ENCODE measurements at regions not wholly inside any gene's neighbourhood (a gene's known extent, or its start where the extent isn't known, plus 50 kb on each side); places are given as distances from the start of the nearest gene placed in this dataset.

DNA sequence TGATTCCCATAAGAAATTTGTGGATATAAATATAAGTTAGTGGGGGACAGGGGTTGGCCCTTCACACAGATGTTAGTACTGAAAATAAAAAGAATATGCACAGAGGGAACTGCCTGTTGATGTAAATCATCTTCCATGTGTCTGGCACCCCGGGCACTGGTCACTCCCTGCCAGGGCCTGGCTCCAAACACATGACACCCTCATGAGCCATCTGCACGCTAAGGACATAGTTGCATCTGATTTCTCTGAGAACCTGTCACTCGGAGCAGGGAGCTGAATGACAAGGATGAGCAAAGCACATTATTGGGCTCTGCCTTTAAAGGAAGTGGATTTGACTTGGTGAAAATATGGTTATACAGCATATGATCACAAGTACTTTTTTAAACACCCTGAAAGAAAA lies 66.2 kb upstream of the TSC22D2 start:
- no peak for TF ChIP-seq CTCF (IDR thresholded peaks at IDR 0.05)
- no peak for TF ChIP-seq POLR2A (IDR thresholded peaks at IDR 0.05)
